Activated B cell treated with CpG ODN at 0.5 μM for 24 hours (primary cell): ENCODE measurements at regions not wholly inside any gene's neighbourhood (a gene's known extent, or its start where the extent isn't known, plus 50 kb on each side); places are given as distances from the start of the nearest gene placed in this dataset.

Experiments used
- ATAC-seq: fragments of 200-7000 bp; cut with Tn5 transposase; one replicate; pipeline ENCODE4 v1.10.0; 2021; ENCODE audit warnings: low read depth, mild to moderate bottlenecking, moderate library complexity
- CTCF ChIA-PET: fragments of 350-600 bp; sonication (Branson Sonifier 250); formaldehyde crosslinking; loops from one replicate; lab custom pipeline; 2021; ENCODE audit warnings: antibody characterized with exemption; lab: Charles Lee
- POLR2A ChIA-PET: fragments of 350-600 bp; sonication (Branson Sonifier 250); formaldehyde crosslinking; loops from one replicate; lab custom pipeline; 2021; ENCODE audit warnings: antibody characterized with exemption; lab: Charles Lee
- DNase-seq: peaks from one replicate; pipeline ENCODE4 v3.0.0; 2022
- H3K27ac Mint-ChIP-seq: one replicate; pipeline ENCODE4 v1.8.0; 2020; ENCODE audit warnings: mixed read lengths
- H3K27me3 Mint-ChIP-seq: one replicate; pipeline ENCODE4 v1.8.0; 2021; ENCODE audit warnings: mixed read lengths
- H3K36me3 Mint-ChIP-seq: one replicate; pipeline ENCODE4 v1.8.0; 2021; ENCODE audit warnings: low read depth, mixed read lengths
- H3K4me1 Mint-ChIP-seq: one replicate; pipeline ENCODE4 v1.8.0; 2021; ENCODE audit warnings: mixed read lengths
- H3K4me3 Mint-ChIP-seq: one replicate; pipeline ENCODE4 v1.8.0; 2020; ENCODE audit warnings: mild to moderate bottlenecking, mixed read lengths
- H3K9me3 Mint-ChIP-seq: one replicate; pipeline ENCODE4 v1.8.0; 2020; ENCODE audit warnings: mixed read lengths
- intact Hi-C: fragments of 100-400 bp; cut with micrococcal nuclease; formaldehyde crosslinking; loops from one replicate; pipeline ENCODE4 v1.15.1; 2024
- TF ChIP-seq, protein P1 (sequence below): fragments of 200-600 bp; IDR thresholded peaks from one replicate; pipeline ENCODE4 v1.8.0; 2022; ENCODE audit warnings: antibody characterized with exemption, mild to moderate bottlenecking

DNA sequence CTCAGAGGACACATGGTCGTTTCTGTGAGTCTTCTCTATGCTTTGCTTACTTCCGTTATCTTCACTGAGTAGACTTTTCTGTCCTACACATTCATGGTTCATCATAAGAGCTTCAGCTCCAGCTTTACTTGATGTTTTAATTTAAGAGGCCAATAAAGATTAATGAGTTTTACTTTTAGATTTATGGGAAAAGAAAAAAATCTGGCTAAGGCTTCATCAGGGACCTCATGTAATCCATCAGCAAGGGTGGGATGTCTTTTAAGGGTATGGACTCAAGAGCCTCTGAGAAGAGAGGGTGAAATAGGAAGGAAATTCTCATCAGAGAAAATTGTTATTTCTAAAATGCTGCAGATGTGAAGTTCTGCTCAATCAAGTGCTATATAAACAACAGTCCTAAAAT, 963.0 kb upstream of the RAG2 start:
- H3K27me3 Mint-ChIP-seq: no peaks in the 10 kb centered on the region

DNA sequence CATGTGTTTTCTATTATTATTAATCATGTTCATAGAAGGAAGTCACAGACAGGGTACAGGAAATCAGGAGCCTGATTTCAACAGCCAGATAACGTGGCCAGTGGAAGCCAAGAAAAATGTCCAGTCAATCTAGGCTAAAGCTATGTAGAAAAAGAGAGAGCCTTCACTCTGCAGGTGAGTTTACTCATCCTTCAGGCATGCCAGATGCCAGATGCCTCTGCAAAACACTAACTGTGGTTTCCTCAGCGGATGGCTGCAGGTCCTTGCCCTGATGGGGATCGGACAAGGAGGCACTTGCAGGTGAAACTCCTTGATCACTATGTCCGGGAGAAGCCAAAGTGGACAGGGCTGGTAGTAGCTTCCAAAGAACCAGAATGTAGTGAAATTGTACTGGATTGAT, 962.3 kb upstream of the RAG2 start:
- no peaks in the 10 kb centered on the region for H3K36me3 Mint-ChIP-seq
- no peaks in the 10 kb centered on the region for H3K27me3 Mint-ChIP-seq
- DNase-seq (no peak), ATAC-seq (no peak)
- intact Hi-C loops: no loop called here
- no peak overlapping the region for H3K4me3 Mint-ChIP-seq
- CTCF ChIA-PET: no interaction called here
- POLR2A ChIA-PET: no interaction called here
- TF ChIP-seq, protein P1, sequence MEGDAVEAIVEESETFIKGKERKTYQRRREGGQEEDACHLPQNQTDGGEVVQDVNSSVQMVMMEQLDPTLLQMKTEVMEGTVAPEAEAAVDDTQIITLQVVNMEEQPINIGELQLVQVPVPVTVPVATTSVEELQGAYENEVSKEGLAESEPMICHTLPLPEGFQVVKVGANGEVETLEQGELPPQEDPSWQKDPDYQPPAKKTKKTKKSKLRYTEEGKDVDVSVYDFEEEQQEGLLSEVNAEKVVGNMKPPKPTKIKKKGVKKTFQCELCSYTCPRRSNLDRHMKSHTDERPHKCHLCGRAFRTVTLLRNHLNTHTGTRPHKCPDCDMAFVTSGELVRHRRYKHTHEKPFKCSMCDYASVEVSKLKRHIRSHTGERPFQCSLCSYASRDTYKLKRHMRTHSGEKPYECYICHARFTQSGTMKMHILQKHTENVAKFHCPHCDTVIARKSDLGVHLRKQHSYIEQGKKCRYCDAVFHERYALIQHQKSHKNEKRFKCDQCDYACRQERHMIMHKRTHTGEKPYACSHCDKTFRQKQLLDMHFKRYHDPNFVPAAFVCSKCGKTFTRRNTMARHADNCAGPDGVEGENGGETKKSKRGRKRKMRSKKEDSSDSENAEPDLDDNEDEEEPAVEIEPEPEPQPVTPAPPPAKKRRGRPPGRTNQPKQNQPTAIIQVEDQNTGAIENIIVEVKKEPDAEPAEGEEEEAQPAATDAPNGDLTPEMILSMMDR: no peak
- no peak overlapping the region for H3K27ac Mint-ChIP-seq
- H3K9me3 Mint-ChIP-seq: no peaks in the 10 kb centered on the region
- H3K4me1 Mint-ChIP-seq: no peaks in the 10 kb centered on the region

More for the DNA sequence above, 963.0 kb upstream of the RAG2 start:
- Mint-ChIP-seq H3K9me3 (no peaks in the 10 kb centered on the region), H3K4me3 (no peak overlapping the region), H3K36me3 (no peaks in the 10 kb centered on the region), H3K27ac (no peak overlapping the region), H3K4me1 (no peaks in the 10 kb centered on the region)
- TF ChIP-seq, protein P1: no peak
- POLR2A ChIA-PET: no interaction called here
- CTCF ChIA-PET: no interaction called here
- ATAC-seq: no peak
- intact Hi-C loops: no loop called here
- DNase-seq: no peak

DNA sequence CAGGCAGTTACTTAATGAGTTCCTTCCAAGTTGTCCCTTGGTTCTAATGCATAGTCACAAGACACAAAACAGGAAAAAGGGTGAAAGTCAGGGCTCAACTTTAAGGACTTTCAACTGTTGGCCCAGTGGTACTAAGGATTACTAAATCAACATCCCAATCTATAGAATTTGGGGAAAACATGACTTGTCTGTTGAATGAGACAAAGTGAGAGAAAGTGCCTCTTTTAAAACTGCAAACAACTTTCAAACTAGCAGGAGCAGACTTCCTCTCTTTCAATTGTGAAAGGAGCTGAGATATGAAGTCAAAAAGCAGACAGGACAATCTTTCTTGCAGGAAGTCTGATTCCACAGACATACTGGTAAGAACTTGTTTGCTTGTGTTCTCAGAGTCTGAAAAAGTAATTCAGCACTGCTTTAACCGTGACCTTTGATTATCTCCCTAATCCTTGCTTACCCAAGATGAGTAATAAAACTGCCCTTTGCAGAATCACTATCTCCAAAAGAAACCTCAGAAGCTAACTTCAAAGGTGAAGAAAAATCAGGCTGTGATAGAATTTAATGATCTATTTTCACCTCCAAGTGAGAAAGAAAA, 960.7 kb upstream of the RAG2 start:
- no peaks in the 10 kb centered on the region for H3K36me3 Mint-ChIP-seq
- no peak overlapping the region for H3K4me3 Mint-ChIP-seq
- no peaks in the 10 kb centered on the region for H3K27me3 Mint-ChIP-seq
- H3K27ac Mint-ChIP-seq: no peak overlapping the region
- TF ChIP-seq, protein P1: no peak
- intact Hi-C loops: no loop called here
- DNase-seq (no peak), ATAC-seq (no peak)
- no peaks in the 10 kb centered on the region for H3K9me3 Mint-ChIP-seq
- CTCF ChIA-PET: no interaction called here
- H3K4me1 Mint-ChIP-seq: no peaks in the 10 kb centered on the region
- POLR2A ChIA-PET: no interaction called here

DNA sequence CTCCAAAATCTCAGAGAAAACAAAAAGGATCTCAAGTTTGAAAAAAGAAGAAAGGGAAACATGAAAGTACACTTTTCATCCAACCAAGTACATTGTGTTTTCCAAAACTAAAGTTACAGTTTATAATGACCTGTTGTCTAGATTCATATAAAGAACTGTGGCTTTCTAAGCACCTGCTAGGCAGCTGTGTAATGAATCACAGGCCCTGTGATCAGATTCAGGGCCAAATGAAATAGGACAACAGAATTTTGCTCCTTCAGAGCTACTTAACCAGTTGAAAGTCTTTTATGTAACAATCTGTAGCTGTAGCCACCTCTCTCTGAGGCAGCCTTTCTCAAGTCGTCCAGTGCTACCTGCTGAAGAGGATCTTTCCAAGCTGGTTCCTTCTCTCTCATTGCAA, 960.0 kb upstream of the RAG2 start:
- Mint-ChIP-seq H3K9me3 (no peaks in the 10 kb centered on the region), H3K36me3 (no peaks in the 10 kb centered on the region), H3K4me1 (no peaks in the 10 kb centered on the region), H3K4me3 (no peak overlapping the region), H3K27ac (no peak overlapping the region), H3K27me3 (no peaks in the 10 kb centered on the region)
- ATAC-seq: no peak
- intact Hi-C loops: no loop called here
- ChIA-PET CTCF (no interaction called here), POLR2A (no interaction called here)
- TF ChIP-seq, protein P1: no peak
- DNase-seq: no peak

DNA sequence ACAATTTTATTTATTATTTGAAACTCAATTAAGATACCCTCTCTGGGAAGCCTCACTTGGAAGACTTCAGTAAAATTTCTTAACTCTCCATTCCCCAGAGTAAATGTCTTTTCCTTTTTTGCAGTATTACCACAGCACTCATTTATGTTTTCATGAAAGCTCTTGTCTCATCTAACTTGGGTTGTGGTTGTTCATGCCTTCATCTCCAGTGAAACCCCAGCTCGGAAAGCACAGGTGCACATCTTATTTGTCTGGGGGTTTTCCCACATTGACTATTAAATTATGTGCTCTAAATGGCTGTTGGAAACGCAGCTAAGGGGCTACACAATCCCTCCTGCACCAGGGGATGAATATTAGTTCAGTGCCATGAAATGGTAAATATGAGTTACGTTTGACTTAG, 954.2 kb upstream of the RAG2 start:
- DNase-seq: no peak
- intact Hi-C loops: no loop called here
- POLR2A ChIA-PET: no interaction called here

More for the DNA sequence above, 954.2 kb upstream of the RAG2 start:
- Mint-ChIP-seq H3K4me1 (no peaks in the 10 kb centered on the region), H3K27ac (no peak overlapping the region), H3K36me3 (no peaks in the 10 kb centered on the region), H3K4me3 (no peak overlapping the region), H3K9me3 (peaks cover 2% of the 10 kb centered on the region), H3K27me3 (no peaks in the 10 kb centered on the region)
- ATAC-seq: no peak
- CTCF ChIA-PET: no interaction called here
- TF ChIP-seq, protein P1: no peak
